ENCODE measurements at regions not wholly inside any gene's neighbourhood (a gene's known extent, or its start where the extent isn't known, plus 50 kb on each side); places are given as distances from the start of the nearest gene placed in this dataset.

GRCh38 chr12:13591488-13591887 lies 389.9 kb downstream of the GRIN2B start:
- TF ChIP-seq CTCF (conservative IDR thresholded peaks at IDR 0.05; ENCODE audit: low read length) (no peak), EZH2phosphoT487 (IDR thresholded peaks at IDR 0.05; ENCODE audit: borderline replicate concordance, low read depth, low read length) (no peak)
